ENCODE measurements at regions not wholly inside any gene's neighbourhood (a gene's known extent, or its start where the extent isn't known, plus 50 kb on each side); places are given as distances from the start of the nearest gene placed in this dataset.

DNA sequence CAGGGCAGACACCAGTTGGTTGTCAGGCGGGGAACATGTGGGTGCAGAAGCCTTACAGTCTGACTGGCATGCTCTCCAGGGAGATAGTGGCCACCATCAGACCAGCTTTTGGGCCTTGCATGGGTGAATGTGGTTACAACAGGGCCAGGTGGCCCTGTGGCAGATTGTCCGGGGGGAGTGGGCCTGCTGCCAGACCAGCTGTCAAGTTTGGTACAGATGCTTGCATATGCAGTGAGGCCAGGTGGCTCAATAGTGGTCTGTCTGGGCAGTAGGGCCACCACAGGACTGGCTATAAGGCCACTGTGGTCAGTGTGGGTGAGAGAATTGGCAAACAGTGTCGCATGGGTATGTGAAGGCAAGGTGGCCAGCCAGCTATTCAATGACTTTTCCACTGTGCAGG is 148.7 kb downstream of the FAM174A start:
- TF ChIP-seq, protein P1, sequence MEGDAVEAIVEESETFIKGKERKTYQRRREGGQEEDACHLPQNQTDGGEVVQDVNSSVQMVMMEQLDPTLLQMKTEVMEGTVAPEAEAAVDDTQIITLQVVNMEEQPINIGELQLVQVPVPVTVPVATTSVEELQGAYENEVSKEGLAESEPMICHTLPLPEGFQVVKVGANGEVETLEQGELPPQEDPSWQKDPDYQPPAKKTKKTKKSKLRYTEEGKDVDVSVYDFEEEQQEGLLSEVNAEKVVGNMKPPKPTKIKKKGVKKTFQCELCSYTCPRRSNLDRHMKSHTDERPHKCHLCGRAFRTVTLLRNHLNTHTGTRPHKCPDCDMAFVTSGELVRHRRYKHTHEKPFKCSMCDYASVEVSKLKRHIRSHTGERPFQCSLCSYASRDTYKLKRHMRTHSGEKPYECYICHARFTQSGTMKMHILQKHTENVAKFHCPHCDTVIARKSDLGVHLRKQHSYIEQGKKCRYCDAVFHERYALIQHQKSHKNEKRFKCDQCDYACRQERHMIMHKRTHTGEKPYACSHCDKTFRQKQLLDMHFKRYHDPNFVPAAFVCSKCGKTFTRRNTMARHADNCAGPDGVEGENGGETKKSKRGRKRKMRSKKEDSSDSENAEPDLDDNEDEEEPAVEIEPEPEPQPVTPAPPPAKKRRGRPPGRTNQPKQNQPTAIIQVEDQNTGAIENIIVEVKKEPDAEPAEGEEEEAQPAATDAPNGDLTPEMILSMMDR (IDR thresholded peaks at IDR 0.05): no peak
- no peak for TF ChIP-seq POLR2AphosphoS5 (IDR thresholded peaks at IDR 0.05)

All from prostate gland (tissue), 2 donors.